ENCODE measurements at regions not wholly inside any gene's neighbourhood (a gene's known extent, or its start where the extent isn't known, plus 50 kb on each side); places are given as distances from the start of the nearest gene placed in this dataset.

- in situ Hi-C loops (cut with HindIII; ENCODE audit: low pct_unique_long_range_greater_than_20kb, low sequenced_read_pairs), result no loop called here
- TF ChIP-seq JUND (IDR thresholded peaks at IDR 0.05; ENCODE audit: low read depth), result no peak
- DNase-seq (ENCODE audit: low read depth in 1 of 2, low spot score in 1 of 2), result peak in 1 of 2 experiments; percentile 18
Measured at GRCh38 chr9:81195206-81195605, 494.1 kb downstream of the TLE1 start.

GRCh38 chr9:81193362-81194339, 495.7 kb downstream of the TLE1 start:
- DNase-seq (ENCODE audit: low read depth in 1 of 2, low spot score in 1 of 2), result no peak
- in situ Hi-C loops (cut with HindIII; ENCODE audit: low pct_unique_long_range_greater_than_20kb, low sequenced_read_pairs), result no loop called here
- TF ChIP-seq JUND (IDR thresholded peaks at IDR 0.05; ENCODE audit: low read depth), result no peak

- TF ChIP-seq JUND (IDR thresholded peaks at IDR 0.05; ENCODE audit: low read depth), result no peak
- DNase-seq (ENCODE audit: low read depth in 1 of 2, low spot score in 1 of 2), result no peak
- in situ Hi-C loops (cut with HindIII; ENCODE audit: low pct_unique_long_range_greater_than_20kb, low sequenced_read_pairs), result no loop called here
Measured at GRCh38 chr9:81191222-81191621, 498.1 kb downstream of the TLE1 start.

- no peak for TF ChIP-seq JUND (IDR thresholded peaks at IDR 0.05; ENCODE audit: low read depth)
- in situ Hi-C loops (cut with HindIII; ENCODE audit: low pct_unique_long_range_greater_than_20kb, low sequenced_read_pairs), result no loop called here
- DNase-seq (ENCODE audit: low read depth in 1 of 2, low spot score in 1 of 2), result no peak
Measured at GRCh38 chr9:81190659-81191058, 498.7 kb downstream of the TLE1 start.

- peak in 1 of 2 experiments; percentile 39 for DNase-seq (ENCODE audit: low read depth in 1 of 2, low spot score in 1 of 2)
- in situ Hi-C loops (cut with HindIII; ENCODE audit: low pct_unique_long_range_greater_than_20kb, low sequenced_read_pairs), result no loop called here
- no peak for TF ChIP-seq JUND (IDR thresholded peaks at IDR 0.05; ENCODE audit: low read depth)
Measured at GRCh38 chr9:81183761-81184160, 505.6 kb downstream of the TLE1 start.

GRCh38 chr9:81182431-81182830, 506.9 kb downstream of the TLE1 start:
- no peak for TF ChIP-seq JUND (IDR thresholded peaks at IDR 0.05; ENCODE audit: low read depth)
- in situ Hi-C loops (cut with HindIII; ENCODE audit: low pct_unique_long_range_greater_than_20kb, low sequenced_read_pairs), result no loop called here
- DNase-seq (ENCODE audit: low read depth in 1 of 2, low spot score in 1 of 2), result no peak

GRCh38 chr9:81174023-81174422, 515.3 kb downstream of the TLE1 start:
- in situ Hi-C loops (cut with HindIII; ENCODE audit: low pct_unique_long_range_greater_than_20kb, low sequenced_read_pairs), result no loop called here
- DNase-seq (ENCODE audit: low read depth in 1 of 2, low spot score in 1 of 2), result peak in 1 of 2 experiments; percentile 33
- TF ChIP-seq JUND (IDR thresholded peaks at IDR 0.05; ENCODE audit: low read depth), result no peak

- no peak for DNase-seq (ENCODE audit: low read depth in 1 of 2, low spot score in 1 of 2)
- in situ Hi-C loops (cut with HindIII; ENCODE audit: low pct_unique_long_range_greater_than_20kb, low sequenced_read_pairs), result no loop called here
- no peak for TF ChIP-seq JUND (IDR thresholded peaks at IDR 0.05; ENCODE audit: low read depth)
Measured at GRCh38 chr9:81171689-81172088, 517.7 kb downstream of the TLE1 start.

- in situ Hi-C loops (cut with HindIII; ENCODE audit: low pct_unique_long_range_greater_than_20kb, low sequenced_read_pairs), result no loop called here
- no peak for DNase-seq (ENCODE audit: low read depth in 1 of 2, low spot score in 1 of 2)
- TF ChIP-seq JUND (IDR thresholded peaks at IDR 0.05; ENCODE audit: low read depth), result no peak
Measured at GRCh38 chr9:81162361-81162760, 527.0 kb downstream of the TLE1 start.

- no peak for TF ChIP-seq JUND (IDR thresholded peaks at IDR 0.05; ENCODE audit: low read depth)
- no peak for DNase-seq (ENCODE audit: low read depth in 1 of 2, low spot score in 1 of 2)
- in situ Hi-C loops (cut with HindIII; ENCODE audit: low pct_unique_long_range_greater_than_20kb, low sequenced_read_pairs), result no loop called here
Measured at GRCh38 chr9:81156381-81156780, 533.0 kb downstream of the TLE1 start.

GRCh38 chr9:81150016-81150625, 539.2 kb downstream of the TLE1 start:
- in situ Hi-C loops (cut with HindIII; ENCODE audit: low pct_unique_long_range_greater_than_20kb, low sequenced_read_pairs), result no loop called here
- no peak for TF ChIP-seq JUND (IDR thresholded peaks at IDR 0.05; ENCODE audit: low read depth)
- no peak for DNase-seq (ENCODE audit: low read depth in 1 of 2, low spot score in 1 of 2)

- no peak for DNase-seq (ENCODE audit: low read depth in 1 of 2, low spot score in 1 of 2)
- no peak for TF ChIP-seq JUND (IDR thresholded peaks at IDR 0.05; ENCODE audit: low read depth)
- in situ Hi-C loops (cut with HindIII; ENCODE audit: low pct_unique_long_range_greater_than_20kb, low sequenced_read_pairs), result no loop called here
Measured at GRCh38 chr9:81146684-81147337, 542.5 kb downstream of the TLE1 start.

DNA sequence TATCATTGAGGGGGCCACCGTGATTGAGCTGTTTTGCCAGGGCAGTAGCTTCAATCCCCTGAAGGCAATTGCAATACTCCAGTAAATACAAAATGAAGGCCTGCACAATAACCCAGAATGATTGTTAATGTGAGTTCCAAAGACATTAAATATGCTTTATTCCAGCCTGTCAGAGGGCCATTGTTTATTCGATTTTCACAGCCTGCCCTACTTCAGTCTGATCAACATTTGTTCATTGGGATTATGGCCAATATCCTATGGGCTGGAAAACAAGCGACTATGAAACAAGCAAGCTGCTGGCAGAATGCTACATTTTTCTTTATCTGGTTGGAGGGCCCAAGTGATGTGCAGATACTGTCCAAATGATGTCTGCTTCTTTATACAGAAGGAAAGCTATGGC, 543.1 kb downstream of the TLE1 start:
- no peak for DNase-seq (ENCODE audit: low read depth in 1 of 2, low spot score in 1 of 2)
- TF ChIP-seq JUND (IDR thresholded peaks at IDR 0.05; ENCODE audit: low read depth), result no peak
- in situ Hi-C loops (cut with HindIII; ENCODE audit: low pct_unique_long_range_greater_than_20kb, low sequenced_read_pairs), result no loop called here
